Mammary epithelial cell (primary cell): ENCODE measurements at regions not wholly inside any gene's neighbourhood (a gene's known extent, or its start where the extent isn't known, plus 50 kb on each side); places are given as distances from the start of the nearest gene placed in this dataset.

Experiments
- EZH2 ChIP-seq: IDR thresholded peaks from 2 replicates; pipeline ENCODE4 v1.6.1; 2012; ENCODE audit warnings: low read length, inconsistent platforms, borderline replicate concordance
- TF ChIP-seq, protein P1 (sequence below), 2 donors: IDR thresholded peaks in 1 of 2; conservative IDR thresholded peaks in 1 of 2; 2 replicates each; pipeline ENCODE4 v1.5.1; 2011 to 2012; ENCODE audit warnings: inconsistent platforms in 2 of 2, low read length in 2 of 2, mild to moderate bottlenecking in 2 of 2, control low read depth in 1 of 2, low read depth in 1 of 2; ENCODE audit not compliant: insufficient read depth in 1 of 2; ENCODE audit errors: extremely low read depth in 1 of 2

DNA sequence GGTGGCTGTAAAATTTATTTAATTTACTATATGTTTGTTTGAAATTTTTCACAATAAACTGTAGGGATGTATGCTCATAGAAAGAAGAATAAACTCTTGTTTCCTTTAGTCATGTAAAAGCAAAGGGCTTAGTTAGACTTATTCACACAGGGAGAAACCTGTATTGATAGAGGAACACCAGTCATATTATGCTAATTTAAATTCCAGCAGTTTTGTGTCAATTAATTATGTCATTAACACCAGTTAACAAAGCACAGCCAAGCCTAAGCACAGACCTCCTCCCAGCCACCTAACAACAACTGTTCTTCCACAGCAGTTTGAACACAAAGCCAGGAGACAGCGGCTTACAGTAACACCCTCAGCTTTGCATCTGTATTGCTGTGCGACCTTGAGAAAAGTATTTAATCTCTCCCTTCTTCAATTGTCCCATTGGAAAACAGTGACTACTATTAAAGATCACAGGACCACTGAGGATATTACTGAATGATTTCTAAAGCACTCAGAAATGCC, 260.8 kb upstream of the RRP15 start:
- TF ChIP-seq, protein P1, sequence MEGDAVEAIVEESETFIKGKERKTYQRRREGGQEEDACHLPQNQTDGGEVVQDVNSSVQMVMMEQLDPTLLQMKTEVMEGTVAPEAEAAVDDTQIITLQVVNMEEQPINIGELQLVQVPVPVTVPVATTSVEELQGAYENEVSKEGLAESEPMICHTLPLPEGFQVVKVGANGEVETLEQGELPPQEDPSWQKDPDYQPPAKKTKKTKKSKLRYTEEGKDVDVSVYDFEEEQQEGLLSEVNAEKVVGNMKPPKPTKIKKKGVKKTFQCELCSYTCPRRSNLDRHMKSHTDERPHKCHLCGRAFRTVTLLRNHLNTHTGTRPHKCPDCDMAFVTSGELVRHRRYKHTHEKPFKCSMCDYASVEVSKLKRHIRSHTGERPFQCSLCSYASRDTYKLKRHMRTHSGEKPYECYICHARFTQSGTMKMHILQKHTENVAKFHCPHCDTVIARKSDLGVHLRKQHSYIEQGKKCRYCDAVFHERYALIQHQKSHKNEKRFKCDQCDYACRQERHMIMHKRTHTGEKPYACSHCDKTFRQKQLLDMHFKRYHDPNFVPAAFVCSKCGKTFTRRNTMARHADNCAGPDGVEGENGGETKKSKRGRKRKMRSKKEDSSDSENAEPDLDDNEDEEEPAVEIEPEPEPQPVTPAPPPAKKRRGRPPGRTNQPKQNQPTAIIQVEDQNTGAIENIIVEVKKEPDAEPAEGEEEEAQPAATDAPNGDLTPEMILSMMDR (conservative IDR thresholded peaks at IDR 0.05 in 1 of 2, IDR thresholded peaks at IDR 0.05 in 1 of 2; ENCODE audit: extremely low read depth in 1 of 2, insufficient read depth in 1 of 2, low read depth in 1 of 2, low read length in 2 of 2): no peak
- TF ChIP-seq EZH2: no peak
